ENCODE measurements at regions not wholly inside any gene's neighbourhood (a gene's known extent, or its start where the extent isn't known, plus 50 kb on each side); places are given as distances from the start of the nearest gene placed in this dataset.

- intact Hi-C loops (cut with DNase I) = no loop called here
- H3K4me1 ChIP-seq = no peaks in the 10 kb centered on the region
- H3K27me3 ChIP-seq = no peaks in the 10 kb centered on the region
- ATAC-seq (no peak), DNase-seq (no peak)
- no peak overlapping the region for H3K27ac ChIP-seq
- no peaks in the 10 kb centered on the region for H3K9me3 ChIP-seq
- no peak overlapping the region for H3K4me3 ChIP-seq
- TF ChIP-seq CTCF (IDR thresholded peaks at IDR 0.05) (no peak), POLR2A (IDR thresholded peaks at IDR 0.05) (no peak)
- no peaks in the 10 kb centered on the region for H3K36me3 ChIP-seq (replicated peaks in 1 of 2; ENCODE audit: insufficient read depth in 1 of 2, low read depth in 2 of 2)
- WGBS, 2 donors = 79 to 83% methylated on average over 3 of the region's 3 CpGs
Observed at GRCh38 chr13:93003531-93003930, 223.1 kb upstream of the GPC6 start.

DNA sequence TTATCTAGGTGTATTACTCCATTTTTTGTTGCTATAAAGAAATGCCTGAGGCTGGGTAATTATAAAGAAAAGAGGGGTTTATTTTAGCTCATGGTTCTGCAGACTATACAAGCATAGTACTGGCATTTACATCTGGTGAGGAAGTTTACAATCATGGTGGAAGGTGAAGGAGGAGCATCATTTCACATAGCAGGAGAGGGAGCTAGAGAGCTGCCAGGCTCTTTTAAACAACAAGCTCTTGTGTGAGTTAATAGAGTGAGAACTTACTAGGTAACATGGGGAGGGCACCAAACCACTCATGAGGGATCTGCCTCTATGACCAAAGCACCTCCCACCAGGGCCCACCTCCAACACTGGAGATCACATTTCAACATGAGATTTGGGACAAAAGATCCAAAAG lies 221.7 kb upstream of the GPC6 start:
- Histone ChIP-seq H3K27ac (no peak overlapping the region), H3K27me3 (no peaks in the 10 kb centered on the region), H3K4me3 (no peak overlapping the region), H3K4me1 (no peaks in the 10 kb centered on the region), H3K9me3 (no peaks in the 10 kb centered on the region), H3K36me3 (replicated peaks in 1 of 2; ENCODE audit: insufficient read depth in 1 of 2, low read depth in 2 of 2) (no peaks in the 10 kb centered on the region)
- intact Hi-C loops (cut with DNase I) = no loop called here
- no peak for TF ChIP-seq POLR2A (IDR thresholded peaks at IDR 0.05)
- no peak for TF ChIP-seq CTCF (IDR thresholded peaks at IDR 0.05)
- ATAC-seq = no peak
- no peak for DNase-seq

DNA sequence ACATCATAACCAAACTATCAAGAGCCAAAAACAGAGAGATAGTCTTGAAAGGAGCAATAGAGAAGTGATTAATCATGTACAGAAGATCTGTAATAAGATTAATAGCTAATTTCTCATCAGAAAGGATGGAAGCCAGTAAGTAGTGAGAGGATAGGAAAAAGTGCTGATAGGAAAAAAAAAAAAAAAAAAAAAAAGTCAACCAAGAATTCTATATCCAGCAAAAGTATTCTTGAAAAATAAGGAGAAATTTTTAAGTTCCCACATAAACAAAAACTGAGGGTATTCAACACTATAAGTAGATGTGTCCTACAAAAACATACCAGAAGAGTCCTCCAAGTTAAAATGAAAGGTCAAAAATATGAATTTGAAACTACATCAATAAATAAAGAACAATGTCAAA lies 218.7 kb upstream of the GPC6 start:
- intact Hi-C loops (cut with DNase I) = no loop called here
- Histone ChIP-seq H3K36me3 (replicated peaks in 1 of 2; ENCODE audit: insufficient read depth in 1 of 2, low read depth in 2 of 2) (no peaks in the 10 kb centered on the region), H3K27ac (no peak overlapping the region), H3K27me3 (no peaks in the 10 kb centered on the region), H3K4me3 (no peak overlapping the region), H3K4me1 (no peaks in the 10 kb centered on the region), H3K9me3 (no peaks in the 10 kb centered on the region)
- no peak for ATAC-seq
- TF ChIP-seq CTCF (IDR thresholded peaks at IDR 0.05) (no peak), POLR2A (IDR thresholded peaks at IDR 0.05) (no peak)
- DNase-seq = no peak

DNA sequence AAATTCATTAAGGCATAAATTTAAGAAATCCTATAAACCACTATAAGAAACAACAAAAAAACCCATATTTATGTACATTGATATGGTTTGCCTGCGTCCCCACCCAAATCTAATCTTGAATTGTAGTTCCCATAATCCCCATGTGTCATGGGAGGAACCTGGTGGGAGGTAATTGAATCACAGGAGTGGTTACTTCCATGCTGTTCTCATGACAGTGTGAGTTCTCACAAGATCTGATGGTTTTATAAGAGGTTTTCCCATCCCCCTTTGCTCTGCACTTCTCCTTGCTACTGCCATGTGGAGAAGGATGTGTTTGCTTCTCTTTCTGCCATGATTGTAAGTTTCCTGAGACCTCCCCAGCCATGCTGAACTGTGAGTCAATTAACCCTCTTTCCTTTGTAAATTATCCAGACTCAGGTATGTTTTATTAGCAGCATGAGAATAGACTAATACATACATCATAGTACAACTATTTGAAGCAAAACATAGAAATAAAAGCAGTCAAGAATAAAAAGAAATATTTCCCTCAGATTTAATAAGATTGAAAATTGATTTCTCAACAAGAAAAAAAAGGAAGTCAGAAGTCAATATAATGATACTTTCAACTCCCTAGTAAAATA lies 209.0 kb upstream of the GPC6 start:
- intact Hi-C loops (cut with DNase I) = no loop called here
- no peaks in the 10 kb centered on the region for H3K36me3 ChIP-seq (replicated peaks in 1 of 2; ENCODE audit: insufficient read depth in 1 of 2, low read depth in 2 of 2)
- WGBS, 2 donors = 70 to 88% methylated on average over 1 of the region's 1 CpG

More for the DNA sequence above, 209.0 kb upstream of the GPC6 start:
- no peak for ATAC-seq
- Histone ChIP-seq H3K4me1 (no peaks in the 10 kb centered on the region), H3K4me3 (no peak overlapping the region), H3K27me3 (no peaks in the 10 kb centered on the region), H3K9me3 (peaks cover 0 to 4% (median 0%) of the 10 kb centered on the region in 3 donors), H3K27ac (no peak overlapping the region)
- no peak for DNase-seq
- TF ChIP-seq POLR2A (IDR thresholded peaks at IDR 0.05) (no peak), CTCF (IDR thresholded peaks at IDR 0.05) (no peak)

All from body of pancreas (tissue), 4 donors.